ENCODE measurements at regions not wholly inside any gene's neighbourhood (a gene's known extent, or its start where the extent isn't known, plus 50 kb on each side); places are given as distances from the start of the nearest gene placed in this dataset.

GRCh38 chr5:32494827-32495226 is 50.3 kb upstream of the ZFR start:
- H3K36me3 ChIP-seq (replicated peaks in 1 of 2; ENCODE audit: control insufficient read depth in 1 of 2, insufficient read depth in 2 of 2, low read length in 2 of 2), result no peaks in the 10 kb centered on the region
- no peaks in the 10 kb centered on the region for H4K20me1 ChIP-seq (ENCODE audit: insufficient read depth, low read length)
- no peak for DNase-seq
- H3K27ac ChIP-seq (ENCODE audit: low read depth in 1 of 2, low read length in 2 of 2), result no peak overlapping the region
- H3K4me1 ChIP-seq (ENCODE audit: control insufficient read depth in 1 of 2, insufficient read depth in 2 of 2, low read length in 2 of 2), result peaks cover 13 to 17% of the 10 kb centered on the region in 2 donors
- no peak overlapping the region for H3K4me2 ChIP-seq (replicated peaks; ENCODE audit: extremely low read depth, low read length, poor library complexity, severe bottlenecking)
- WGBS (ENCODE audit: insufficient coverage), result 91% methylated on average over 6 of the region's 6 CpGs
- peaks cover 25% of the 10 kb centered on the region for H3K4me1 Mint-ChIP-seq
- peaks cover 0 to 3% (median 2%) of the 10 kb centered on the region in 3 donors for H3K27me3 Mint-ChIP-seq (ENCODE audit: low read depth in 3 of 3)
- H3K79me2 ChIP-seq (ENCODE audit: insufficient read depth, low read length), result no peaks in the 10 kb centered on the region
- H3K36me3 Mint-ChIP-seq, result no peaks in the 10 kb centered on the region
- H3K4me3 Mint-ChIP-seq, result no peak overlapping the region
- H3K9me3 ChIP-seq (replicated peaks in 1 of 2; ENCODE audit: control insufficient read depth in 1 of 2, insufficient read depth in 1 of 2, low read length in 2 of 2), result no peaks in the 10 kb centered on the region
- H3K9me3 Mint-ChIP-seq, result no peaks in the 10 kb centered on the region
- H3K27ac Mint-ChIP-seq, result peak overlapping the region in 1 of 7 donors; percentile 10
- H2AFZ ChIP-seq (ENCODE audit: insufficient read depth, low read depth, low read length, poor library complexity, severe bottlenecking), result no peak overlapping the region
- no peaks in the 10 kb centered on the region for H3K27me3 ChIP-seq (ENCODE audit: control insufficient read depth in 2 of 2, insufficient read depth in 2 of 2, low read length in 2 of 2)
- TF ChIP-seq CTCF (IDR thresholded peaks at IDR 0.05), result no peak
- no peak overlapping the region for H3K4me3 ChIP-seq (replicated peaks in 1 of 3; ENCODE audit: low read depth in 2 of 3, low read length in 3 of 3)
- intact Hi-C loops (cut with micrococcal nuclease), result loop anchor here (5.0 to 10.0 kb wide), 2 partner anchors 50 to 117 kb away; no protein-coding TSS in a partner anchor
- H3K9ac ChIP-seq (ENCODE audit: insufficient read depth, low read length, poor library complexity, severe bottlenecking), result no peak overlapping the region
